NCI-H1417 treated with DMSO at 0.1 percent for 48 hours (cell line): ENCODE measurements at regions not wholly inside any gene's neighbourhood (a gene's known extent, or its start where the extent isn't known, plus 50 kb on each side); places are given as distances from the start of the nearest gene placed in this dataset.
A peak's percentile ranks its signal among the peaks of the same experiment; 100 is the strongest.
"Not testable (repeated sequence)": the region's sequence is repeated elsewhere in the genome, so short reads cannot be mapped to it uniquely, and the experiment has no call there.

Experiments used
- DNase-seq: peaks from one replicate; lab custom pipeline; 2025; lab: John Stamatoyannopoulos, UW

DNA sequence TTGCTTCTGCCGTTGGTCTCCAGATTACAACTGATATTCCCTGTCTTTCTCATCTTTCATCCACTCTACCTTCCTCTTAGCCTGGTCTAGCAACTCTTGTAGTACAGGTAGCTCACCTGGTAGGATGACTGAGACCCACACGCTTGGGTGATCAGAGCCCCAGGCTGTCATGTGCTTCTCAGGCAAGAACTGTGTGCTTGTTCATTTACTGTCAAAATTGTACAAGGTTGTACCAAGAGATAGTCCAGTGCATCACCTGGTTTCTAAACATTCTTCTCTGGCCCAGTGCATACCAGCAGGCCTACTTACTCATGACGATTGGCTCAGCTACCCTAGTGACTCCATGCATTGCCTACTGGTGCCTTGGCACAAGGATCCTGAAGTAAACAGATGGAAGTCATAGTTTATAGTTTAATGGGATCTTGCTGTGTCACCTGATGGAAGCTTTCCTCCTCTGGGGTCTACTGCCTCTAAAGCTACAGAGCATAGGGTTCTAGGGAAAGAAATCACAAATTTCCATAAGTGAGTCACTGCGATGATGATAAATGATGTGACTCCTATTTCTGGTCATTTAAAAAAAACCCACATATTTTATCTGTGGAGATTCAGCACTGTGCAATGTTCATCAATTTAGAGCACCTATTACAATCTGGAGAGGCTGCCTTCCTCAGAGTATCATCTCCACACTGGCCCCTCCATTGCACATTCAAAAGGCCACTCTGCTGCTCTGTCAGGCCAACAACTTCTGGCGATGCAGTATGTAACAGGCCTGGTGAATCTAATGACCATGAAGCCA, 481.8 kb upstream of the MEIS1 start:
- DNase-seq: no peak

DNA sequence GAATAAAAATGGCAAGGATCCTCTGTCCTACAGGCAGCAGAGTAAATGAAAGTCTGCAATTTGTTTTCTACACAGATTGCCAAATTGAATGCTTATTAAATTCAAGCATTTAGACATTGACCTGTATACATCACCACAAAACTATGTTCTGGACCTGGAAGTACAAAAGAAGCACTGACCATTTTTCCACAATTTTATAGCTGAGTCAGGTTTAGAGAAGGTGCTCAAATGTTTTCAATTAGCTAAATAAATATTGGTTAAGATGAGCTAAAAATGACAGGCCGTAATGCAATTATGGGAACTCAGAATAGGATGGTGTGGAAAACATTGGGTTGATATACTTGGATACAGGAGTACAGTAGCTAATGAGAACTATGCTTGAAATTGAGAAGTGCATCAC, 490.7 kb upstream of the MEIS1 start:
- no peak for DNase-seq

DNA sequence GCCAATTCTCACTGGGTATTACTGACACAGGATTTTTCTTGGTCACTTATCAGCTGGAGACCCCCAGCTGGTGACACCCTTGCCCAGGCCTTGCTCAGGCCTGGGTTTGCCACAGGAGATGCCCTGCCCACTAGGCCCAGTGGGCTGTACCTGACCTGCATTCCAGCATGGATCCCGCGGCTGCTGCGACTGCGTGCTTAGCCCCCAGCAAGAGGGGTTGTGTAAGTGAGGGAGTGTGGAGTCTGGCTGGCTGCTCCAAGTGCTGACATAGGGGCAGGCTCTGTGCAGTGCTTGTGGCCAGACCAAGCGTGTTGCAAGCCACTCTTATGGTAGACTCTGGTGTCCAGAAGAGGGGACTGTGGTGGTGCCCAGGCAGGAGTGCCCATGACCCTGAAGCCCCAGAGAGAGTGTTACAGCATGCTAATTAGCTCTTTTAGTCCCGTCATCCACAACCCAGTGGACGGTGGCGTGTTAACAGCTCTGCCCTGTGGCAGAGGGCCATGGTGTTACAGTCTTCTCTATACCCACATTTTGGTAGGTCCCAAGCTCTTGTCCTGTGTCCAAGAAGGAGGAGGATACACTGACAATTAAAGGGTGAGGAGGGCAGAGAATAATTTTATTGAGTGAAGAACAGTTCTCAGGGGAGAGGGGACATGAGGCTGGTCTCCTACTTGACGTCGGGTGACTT, 491.7 kb upstream of the MEIS1 start:
- DNase-seq: no peak

DNA sequence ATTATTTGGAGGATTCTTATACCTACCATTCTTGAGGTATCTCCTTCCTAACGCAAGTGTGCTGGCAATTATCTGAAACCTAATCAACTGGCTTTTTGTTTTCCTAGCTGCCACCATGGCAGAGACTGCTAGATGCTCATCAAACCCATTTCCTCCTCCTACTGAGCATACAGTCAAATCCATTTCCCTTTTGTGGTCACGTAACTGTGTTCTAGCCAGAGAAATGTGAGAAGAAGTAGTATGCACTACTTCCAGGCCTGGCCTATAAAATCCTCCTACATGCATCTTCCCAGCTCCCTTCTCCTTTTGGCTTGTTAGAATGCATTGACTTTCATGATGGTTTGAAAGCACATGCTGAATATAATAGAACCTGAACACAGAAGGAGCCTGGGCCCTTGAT, 494.1 kb upstream of the MEIS1 start:
- no peak for DNase-seq

DNA sequence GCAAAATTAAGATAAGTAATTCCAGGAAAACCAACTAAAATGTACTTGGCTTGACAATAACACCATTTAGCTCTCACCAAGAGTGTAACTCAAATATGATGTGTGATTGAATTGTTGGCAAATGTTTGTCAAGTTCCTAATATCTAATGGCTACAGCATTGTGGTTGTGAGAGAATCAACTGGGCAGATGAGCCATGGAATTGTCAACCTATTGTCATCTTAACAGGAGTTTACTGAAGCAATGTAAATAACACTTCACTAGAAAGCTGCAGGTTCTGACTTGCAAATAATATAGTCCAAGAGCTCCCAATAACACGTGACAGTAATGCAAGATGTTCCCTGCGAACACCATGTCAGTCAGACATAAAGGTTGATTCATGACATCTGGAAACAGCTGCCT, 495.2 kb upstream of the MEIS1 start:
- DNase-seq: peak; percentile 17

DNA sequence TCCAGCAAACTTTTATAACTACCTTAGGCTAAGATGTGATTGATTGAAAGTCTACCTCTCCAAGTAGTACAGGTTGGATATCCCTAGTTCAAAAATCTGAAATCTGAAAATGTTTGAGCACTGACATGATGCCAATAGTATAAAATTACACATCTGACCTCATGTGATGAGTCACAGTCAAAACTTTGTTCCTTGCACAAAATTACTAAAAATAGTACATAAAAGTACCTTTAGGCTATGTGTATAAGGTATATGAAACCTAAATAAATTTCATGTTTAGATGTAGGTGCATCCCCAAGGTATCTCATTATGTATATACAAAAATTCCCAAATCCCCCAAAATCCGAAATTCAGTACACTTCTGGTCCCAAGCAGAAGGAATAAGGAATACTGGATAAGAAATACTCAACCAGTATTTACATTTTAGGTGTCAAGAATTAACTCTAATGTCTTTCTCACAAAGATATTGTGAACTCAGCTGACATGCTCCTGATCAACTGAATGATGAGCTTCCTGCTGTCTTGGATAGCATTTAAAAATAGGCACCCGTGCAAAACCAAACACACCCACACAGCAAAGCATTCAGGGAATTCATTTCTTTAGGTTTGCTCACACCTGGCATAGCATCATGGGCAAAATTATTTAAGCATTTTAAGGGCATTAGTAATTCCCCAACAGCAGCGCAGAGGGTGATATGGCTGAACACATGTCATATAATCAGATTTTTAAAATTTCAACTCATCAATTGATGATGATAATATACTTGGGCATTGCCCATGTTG, 497.4 kb upstream of the MEIS1 start:
- no peak for DNase-seq

DNA sequence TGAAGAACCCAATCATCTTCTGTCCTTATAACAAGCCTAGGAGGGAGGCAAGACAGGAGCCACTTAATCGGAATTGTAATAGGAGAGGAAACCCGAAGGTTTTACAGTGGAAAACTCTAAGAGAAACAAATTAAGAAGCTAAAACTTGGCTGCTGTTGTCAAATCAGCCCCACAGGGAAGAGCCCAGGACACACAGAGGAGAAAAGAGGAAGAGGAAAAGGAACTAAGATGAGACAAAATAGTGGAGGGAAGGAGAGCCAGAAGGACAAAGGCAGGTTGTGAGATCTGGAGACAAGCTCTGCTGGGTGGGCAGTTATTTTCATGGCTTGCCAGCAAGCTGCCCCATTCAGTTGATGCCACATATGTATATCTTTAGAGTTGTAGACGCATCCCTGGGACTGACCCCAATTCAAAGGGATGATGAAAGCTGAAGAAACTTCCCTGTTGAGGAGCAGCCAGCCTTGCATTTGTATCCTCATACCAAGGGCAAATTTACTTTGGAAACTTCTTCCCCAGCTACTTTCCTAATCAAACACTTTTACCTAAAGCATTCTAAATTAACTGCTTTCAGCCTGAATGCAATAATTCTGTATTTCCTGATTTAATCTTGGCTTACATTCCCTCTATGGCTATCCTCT, 499.8 kb upstream of the MEIS1 start:
- no peak for DNase-seq

DNA sequence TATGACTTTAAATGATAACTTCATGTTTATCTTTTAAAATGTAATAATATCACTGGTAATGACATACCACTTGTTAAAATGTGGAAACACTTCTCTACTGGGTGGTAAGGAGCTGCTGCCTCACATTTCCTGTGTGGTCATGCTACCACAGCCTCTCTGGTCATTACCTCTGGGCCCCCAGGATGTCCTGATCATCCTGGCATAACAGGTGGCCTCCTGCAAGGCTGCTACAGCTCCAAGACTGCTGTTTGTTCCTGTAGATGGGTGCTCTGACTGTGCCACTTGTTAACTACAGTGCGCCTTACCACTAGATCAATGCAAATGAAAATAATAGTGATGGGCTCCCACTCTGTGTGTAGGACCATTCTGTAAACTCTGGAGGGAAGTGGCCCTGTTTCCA, 500.2 kb upstream of the SPRED2 start:
- no peak for DNase-seq

DNA sequence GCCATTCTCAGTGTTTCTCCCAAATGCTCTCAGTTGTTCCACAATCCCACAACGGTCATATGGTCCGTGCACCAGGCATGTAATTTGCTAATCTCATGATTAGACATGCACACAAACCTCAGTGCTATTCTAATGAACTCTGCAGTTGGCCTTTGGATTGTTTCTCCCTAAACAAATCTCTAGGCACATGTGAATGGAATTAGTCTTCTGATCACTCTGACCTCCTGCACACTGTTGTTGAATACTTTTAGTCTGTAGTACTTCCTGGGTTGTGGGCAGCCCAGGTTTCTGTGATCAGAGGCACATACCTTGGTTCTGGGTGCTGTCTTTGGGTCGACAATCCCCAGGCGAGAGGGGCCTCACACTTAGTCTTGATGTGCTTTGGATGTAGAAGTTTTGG, 498.7 kb upstream of the SPRED2 start:
- DNase-seq: no peak

DNA sequence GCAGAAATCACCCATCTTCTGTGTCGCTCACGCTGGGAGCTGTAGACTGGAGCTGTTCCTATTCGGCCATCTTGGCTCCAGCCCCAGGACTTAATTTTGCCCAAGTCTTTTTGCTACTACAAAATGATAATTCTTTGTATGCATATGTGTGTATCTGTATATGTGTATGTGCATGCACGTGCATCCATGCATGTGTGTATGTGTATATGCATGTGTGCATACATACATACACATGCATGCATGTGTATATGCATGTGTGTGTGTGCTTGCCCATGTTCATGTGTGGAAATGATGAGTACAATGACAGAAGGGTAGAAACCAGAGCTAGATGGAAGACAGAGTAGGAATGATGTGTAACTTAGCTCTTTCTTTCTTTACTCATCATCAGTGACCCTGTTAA, 497.9 kb upstream of the SPRED2 start:
- no peak for DNase-seq

DNA sequence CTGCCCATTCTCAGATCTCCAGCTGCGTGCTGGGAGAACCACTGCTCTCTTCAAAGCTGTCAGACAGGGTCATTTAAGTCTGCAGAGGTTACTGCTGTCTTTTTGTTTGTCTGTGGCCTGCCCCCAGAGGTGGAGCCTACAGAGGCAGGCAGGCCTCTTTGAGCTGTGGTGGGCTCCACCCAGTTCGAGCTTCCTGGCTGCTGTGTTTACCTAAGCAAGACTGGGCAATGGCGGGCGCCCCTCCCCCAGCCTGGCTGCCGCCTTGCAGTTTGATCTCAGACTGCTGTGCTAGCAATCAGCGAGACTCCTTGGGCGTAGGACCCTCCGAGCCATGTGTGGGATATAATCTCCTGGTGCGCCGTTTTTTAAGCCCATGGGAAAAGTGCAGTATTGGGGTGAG, 497.3 kb upstream of the SPRED2 start:
- DNase-seq: not testable (repeated sequence)

DNA sequence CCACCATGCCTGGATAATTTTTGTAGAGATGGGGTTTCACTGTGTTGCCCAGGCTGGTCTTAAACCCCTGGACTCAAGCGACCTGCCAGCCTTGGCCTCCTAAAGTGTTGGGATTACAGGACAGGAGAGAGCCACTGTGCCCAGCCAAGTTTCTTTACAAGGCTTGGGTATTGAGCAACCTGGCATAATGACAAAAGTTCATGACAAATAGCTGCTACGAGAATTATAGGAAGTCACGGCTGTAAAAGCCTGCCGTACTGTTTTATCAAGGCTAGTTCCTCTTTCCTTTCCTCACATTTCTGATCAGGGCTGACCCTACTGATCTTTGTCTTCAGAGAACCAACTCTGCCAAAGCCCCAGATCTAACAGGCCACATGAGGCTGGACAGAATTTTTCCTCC, 490.4 kb upstream of the SPRED2 start:
- no peak for DNase-seq

DNA sequence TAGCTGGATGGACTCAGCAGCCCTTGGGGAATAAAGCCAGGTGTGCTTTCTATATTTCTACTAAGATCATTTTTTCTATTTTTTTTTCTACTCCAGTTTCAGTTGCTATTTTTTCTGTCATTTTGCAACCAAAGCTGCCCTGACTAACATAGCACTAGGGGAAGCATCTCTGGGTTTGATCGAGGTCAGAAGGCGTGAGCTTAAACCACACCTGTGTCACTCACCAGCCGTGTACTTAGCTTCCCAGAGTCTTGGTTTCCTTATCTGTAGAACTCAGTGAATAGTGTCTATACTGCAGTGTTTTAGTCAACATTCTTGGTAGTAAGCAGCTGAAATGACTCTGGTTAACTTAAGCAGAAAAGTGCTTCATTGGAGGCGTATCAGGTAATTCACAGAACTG, 489.6 kb upstream of the SPRED2 start:
- DNase-seq: no peak

DNA sequence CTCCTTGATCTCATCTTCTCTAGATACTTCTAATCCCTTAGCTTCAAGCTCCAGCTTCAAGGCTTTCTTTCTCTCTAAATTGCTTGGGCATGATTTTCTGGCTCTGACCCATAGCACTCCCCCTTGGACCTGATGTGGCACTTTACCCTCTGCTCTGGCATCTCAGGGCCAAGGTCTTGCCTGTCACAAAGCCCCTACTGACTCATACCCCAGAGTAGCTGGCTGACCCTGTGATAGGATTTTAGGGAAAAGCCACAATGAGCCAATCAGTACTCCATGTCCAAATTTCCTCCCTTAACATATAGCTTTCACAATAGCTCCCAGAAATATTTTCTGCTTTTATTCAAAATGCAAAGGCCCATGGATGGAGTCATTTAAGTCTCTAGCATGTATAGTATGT, 488.7 kb upstream of the SPRED2 start:
- no peak for DNase-seq

DNA sequence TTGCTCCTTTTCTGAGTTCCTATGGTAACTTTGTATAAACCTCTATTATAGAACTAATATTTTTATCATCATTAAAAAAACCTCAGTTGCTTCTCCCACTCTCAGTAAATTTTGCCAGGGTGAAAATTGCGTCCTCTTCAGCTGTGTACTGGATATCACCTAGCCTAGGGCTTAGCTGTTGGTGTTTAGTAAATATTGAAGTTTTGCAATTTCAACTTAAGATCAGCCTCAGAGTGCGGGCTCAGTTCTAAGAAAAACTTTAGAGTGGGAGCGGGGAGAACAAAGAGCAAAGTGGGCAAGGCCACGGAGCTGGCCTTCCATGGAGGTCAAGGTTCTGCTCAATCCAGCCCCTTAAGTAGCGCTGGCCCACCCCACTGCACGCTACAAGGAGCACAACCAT, 488.3 kb upstream of the SPRED2 start:
- no peak for DNase-seq

DNA sequence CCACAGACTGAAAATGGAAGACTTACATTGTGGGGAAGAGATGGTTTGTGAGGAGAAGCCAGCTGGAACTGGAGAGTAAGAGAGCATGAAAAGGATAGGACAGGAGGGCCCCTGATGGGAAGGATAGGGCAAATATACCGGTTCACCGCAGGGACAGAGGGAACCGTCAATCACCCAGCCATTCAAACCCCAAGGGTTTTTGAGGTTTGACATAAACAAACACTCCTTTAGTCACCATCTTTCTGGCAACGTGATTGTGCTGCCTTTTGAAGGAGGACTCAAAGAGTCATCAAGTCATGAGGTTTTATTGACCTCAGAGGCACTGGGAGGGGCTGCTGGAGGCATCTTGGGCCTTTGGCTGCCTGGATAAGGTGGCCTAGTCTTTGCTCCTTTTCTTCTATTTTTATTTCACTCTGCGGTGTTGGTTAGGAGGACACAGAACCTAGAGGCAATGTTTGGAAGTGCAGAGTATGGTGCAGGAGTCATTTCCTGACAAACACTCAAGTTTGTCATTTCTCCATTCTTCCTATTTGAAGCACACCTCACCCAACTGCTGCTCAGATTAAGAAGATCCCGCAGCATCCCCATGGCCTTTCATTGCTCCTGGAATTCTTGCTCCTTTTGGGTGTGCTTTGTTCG, 487.3 kb upstream of the SPRED2 start:
- no peak for DNase-seq

DNA sequence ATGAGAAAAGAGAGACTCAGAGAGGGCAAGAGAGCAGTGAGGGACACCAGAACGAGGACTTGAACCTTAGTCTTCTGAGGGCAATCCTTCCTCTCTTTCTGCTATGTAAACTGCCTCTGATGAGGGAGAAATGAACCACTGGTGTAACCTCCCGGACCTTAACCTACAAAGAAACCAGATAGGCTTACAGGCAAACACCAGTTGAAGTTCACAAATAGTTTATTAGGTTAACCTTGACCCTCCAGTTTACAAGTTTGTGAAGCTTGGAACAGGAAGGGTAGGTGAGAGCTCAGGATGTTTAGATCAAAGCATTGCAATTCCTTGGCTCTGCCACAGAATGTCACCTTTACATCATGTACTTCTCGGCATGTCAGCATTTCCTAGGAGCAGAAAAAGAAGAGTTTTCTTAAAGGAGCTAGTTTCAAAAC, 486.4 kb upstream of the SPRED2 start:
- no peak for DNase-seq

DNA sequence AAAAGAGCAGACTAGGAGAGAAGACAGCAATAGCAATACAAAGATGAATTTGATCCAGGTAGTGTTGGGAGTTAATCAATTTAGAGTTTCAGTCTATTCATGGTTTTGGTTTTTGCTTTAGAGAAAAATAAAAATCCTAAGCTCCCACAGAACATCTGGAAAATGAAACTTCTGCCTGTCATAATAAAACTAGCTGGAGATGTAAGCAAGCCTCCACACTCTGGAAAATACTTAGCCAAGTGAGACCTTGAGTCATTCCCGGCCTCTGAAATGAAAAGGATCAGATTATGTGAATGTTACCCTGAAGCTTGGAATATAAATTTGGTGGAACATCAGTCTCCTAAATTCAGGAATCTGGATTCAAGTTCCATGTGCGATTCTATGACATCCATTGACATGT, 485.6 kb upstream of the SPRED2 start:
- no peak for DNase-seq

DNA sequence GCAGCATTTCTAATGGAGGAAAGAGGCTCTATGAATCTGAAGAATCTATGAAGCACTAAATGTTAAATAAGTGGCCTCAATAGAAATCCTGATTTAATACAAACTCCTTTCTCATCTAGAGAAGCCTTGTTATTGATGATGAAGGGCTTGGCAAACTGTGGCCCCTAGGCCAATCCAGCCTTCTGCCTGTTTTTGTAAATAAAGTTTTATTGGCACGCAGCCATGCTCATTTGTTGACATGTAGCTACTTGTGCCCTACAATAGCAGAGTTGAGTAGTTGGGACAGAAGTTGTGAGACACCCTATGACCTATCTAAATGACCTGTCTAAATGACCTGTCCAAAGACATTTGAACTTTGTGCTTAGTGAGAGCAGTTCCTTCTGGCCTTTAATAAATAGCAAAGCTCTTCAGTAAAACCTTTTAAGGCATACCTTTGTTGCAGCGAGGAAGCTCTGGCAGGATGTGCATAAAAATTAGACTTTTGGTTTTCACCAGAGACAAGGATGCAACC, 484.4 kb upstream of the SPRED2 start:
- no peak for DNase-seq

DNA sequence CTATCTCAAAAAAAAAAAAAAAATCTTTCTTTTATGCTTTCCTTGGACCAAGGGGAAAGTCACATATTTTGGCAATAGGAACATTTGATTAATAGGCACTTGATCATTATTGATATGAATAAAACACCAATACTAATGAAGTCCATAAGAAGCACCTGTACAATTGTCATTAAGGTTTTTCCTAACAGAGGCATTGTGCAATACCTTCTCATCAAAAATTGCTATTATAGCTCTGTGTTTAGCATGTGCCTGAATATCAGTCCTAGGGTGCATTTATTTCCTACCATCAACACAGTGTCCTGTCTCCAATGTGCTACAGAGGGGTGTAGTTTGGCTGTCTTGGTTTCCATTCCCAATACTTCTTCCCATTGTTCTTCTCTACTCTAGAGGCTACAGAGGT, 483.8 kb upstream of the SPRED2 start:
- no peak for DNase-seq

DNA sequence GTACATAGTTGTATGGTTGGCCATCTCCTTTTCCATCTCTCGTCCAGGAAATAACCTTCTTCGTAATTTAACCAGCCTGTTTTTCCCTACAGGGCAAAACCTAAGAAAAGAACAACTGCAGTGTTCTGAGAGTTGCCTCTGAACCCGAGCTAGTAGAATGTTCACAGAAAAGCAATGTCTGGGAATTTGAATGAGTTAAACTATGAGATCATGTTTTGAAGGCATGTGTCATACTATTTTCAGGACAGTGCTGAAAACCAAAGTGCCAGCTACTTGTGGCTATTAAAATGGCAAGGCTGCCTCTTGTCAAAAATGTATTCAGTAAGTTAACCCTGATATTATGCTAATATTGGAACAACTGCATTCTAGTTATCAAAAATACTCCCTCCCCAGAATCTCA, 482.9 kb upstream of the SPRED2 start:
- DNase-seq: no peak

DNA sequence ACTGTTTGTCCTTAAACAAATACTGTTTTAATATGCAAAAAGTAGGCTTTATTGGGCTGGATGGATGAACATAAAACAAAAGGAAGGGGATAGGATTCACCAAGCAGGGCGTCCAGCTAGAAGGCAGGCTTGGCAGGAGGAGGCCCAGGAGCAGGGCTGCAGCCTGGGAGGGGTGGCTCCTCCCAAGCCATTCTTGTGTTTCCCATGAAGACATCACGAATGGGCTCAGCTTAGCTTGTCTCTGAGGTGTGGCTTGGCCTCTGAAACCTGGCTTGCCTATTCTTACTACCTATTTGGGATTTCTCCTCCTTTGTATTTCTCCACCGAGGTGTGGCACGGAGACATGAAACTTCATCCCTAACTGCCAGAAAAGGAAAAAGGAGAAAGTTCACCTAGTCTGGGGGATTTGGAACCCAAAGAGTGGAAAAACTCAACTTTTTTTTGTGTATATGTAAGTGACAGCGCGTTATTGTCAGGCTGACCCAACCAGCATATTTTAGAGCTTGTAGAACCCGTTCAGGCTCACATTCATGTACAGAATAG, 481.9 kb upstream of the SPRED2 start:
- DNase-seq: no peak
